MM.1S (cell line): ENCODE measurements at regions not wholly inside any gene's neighbourhood (a gene's known extent, or its start where the extent isn't known, plus 50 kb on each side); places are given as distances from the start of the nearest gene placed in this dataset.

ENCODE experiments used
- CTCF ChIP-seq: fragments of 300-600 bp; sonication (generic); IDR thresholded peaks from 2 replicates; pipeline ENCODE4 v1.5.1; 2016; ENCODE audit warnings: antibody characterized with exemption, low read length, mixed read lengths
- EZH2 ChIP-seq: fragments of 300-600 bp; sonication (generic); optimal IDR thresholded peaks from 2 replicates; pipeline ENCODE3; 2017; ENCODE audit warnings: low read depth, mild to moderate bottlenecking, antibody characterized with exemption, low read length, mixed read lengths

DNA sequence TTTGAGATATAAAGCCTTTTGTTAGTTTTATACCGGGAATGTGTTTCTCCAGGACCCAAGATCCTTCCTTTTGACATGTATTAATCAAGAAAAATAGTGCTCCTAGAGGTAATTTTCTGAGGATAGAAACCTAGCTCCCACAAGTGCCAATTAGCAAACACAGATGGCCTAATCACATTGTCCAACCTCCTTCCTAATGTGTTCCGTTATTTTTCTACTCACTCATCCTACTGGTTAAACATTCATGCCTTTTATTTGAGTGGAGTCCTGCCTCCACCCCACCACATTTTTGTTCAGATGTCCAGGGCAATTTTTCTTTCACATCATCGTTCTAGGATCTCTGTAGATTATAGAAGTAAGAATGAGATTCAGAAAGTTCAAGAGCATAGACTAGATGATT lies 610.0 kb upstream of the MBL2 start:
- TF ChIP-seq CTCF = no peak
- no peak for TF ChIP-seq EZH2
